ENCODE measurements at regions not wholly inside any gene's neighbourhood (a gene's known extent, or its start where the extent isn't known, plus 50 kb on each side); places are given as distances from the start of the nearest gene placed in this dataset.

GRCh38 chr16:82527101-82527500, 99.7 kb upstream of the CDH13 start:
- no peak overlapping the region for H3K4me3 ChIP-seq (ENCODE audit: low read length)
- no peaks in the 10 kb centered on the region for H3K4me1 ChIP-seq (ENCODE audit: control insufficient read depth, insufficient read depth, low read length)
- H3K9me3 ChIP-seq (ENCODE audit: control insufficient read depth, low read length) = no peaks in the 10 kb centered on the region
- no peaks in the 10 kb centered on the region for H3K36me3 ChIP-seq (ENCODE audit: control insufficient read depth, insufficient read depth, low read length, severe bottlenecking)
- DNase-seq (ENCODE audit: low read depth) = no peak
- no peaks in the 10 kb centered on the region for H3K27me3 ChIP-seq (replicated peaks; ENCODE audit: control insufficient read depth, insufficient read depth, low read length)
- H3K9ac ChIP-seq (ENCODE audit: low read length) = no peak overlapping the region

- no peaks in the 10 kb centered on the region for H3K27me3 ChIP-seq (replicated peaks; ENCODE audit: control insufficient read depth, insufficient read depth, low read length)
- no peaks in the 10 kb centered on the region for H3K9me3 ChIP-seq (ENCODE audit: control insufficient read depth, low read length)
- H3K4me1 ChIP-seq (ENCODE audit: control insufficient read depth, insufficient read depth, low read length) = no peaks in the 10 kb centered on the region
- DNase-seq (ENCODE audit: low read depth) = no peak
- H3K9ac ChIP-seq (ENCODE audit: low read length) = no peak overlapping the region
- H3K4me3 ChIP-seq (ENCODE audit: low read length) = no peak overlapping the region
- no peaks in the 10 kb centered on the region for H3K36me3 ChIP-seq (ENCODE audit: control insufficient read depth, insufficient read depth, low read length, severe bottlenecking)
Measured at GRCh38 chr16:82524976-82525375, 101.8 kb upstream of the CDH13 start.

GRCh38 chr16:82523815-82524214, 103.0 kb upstream of the CDH13 start:
- Histone ChIP-seq H3K9ac (ENCODE audit: low read length) (no peak overlapping the region), H3K36me3 (ENCODE audit: control insufficient read depth, insufficient read depth, low read length, severe bottlenecking) (no peaks in the 10 kb centered on the region), H3K9me3 (ENCODE audit: control insufficient read depth, low read length) (no peaks in the 10 kb centered on the region), H3K27me3 (replicated peaks; ENCODE audit: control insufficient read depth, insufficient read depth, low read length) (no peaks in the 10 kb centered on the region), H3K4me3 (ENCODE audit: low read length) (no peak overlapping the region), H3K4me1 (ENCODE audit: control insufficient read depth, insufficient read depth, low read length) (no peaks in the 10 kb centered on the region)
- no peak for DNase-seq (ENCODE audit: low read depth)

- Histone ChIP-seq H3K4me3 (ENCODE audit: low read length) (no peak overlapping the region), H3K4me1 (ENCODE audit: control insufficient read depth, insufficient read depth, low read length) (no peaks in the 10 kb centered on the region), H3K36me3 (ENCODE audit: control insufficient read depth, insufficient read depth, low read length, severe bottlenecking) (no peaks in the 10 kb centered on the region), H3K9ac (ENCODE audit: low read length) (no peak overlapping the region), H3K9me3 (ENCODE audit: control insufficient read depth, low read length) (no peaks in the 10 kb centered on the region), H3K27me3 (replicated peaks; ENCODE audit: control insufficient read depth, insufficient read depth, low read length) (no peaks in the 10 kb centered on the region)
- no peak for DNase-seq (ENCODE audit: low read depth)
Measured at GRCh38 chr16:82522026-82522425, 104.7 kb upstream of the CDH13 start.

GRCh38 chr16:82518811-82519210, 108.0 kb upstream of the CDH13 start:
- H3K4me3 ChIP-seq (ENCODE audit: low read length) = no peak overlapping the region
- no peaks in the 10 kb centered on the region for H3K9me3 ChIP-seq (ENCODE audit: control insufficient read depth, low read length)
- H3K9ac ChIP-seq (ENCODE audit: low read length) = no peak overlapping the region
- no peaks in the 10 kb centered on the region for H3K36me3 ChIP-seq (ENCODE audit: control insufficient read depth, insufficient read depth, low read length, severe bottlenecking)
- no peaks in the 10 kb centered on the region for H3K4me1 ChIP-seq (ENCODE audit: control insufficient read depth, insufficient read depth, low read length)
- DNase-seq (ENCODE audit: low read depth) = no peak
- no peaks in the 10 kb centered on the region for H3K27me3 ChIP-seq (replicated peaks; ENCODE audit: control insufficient read depth, insufficient read depth, low read length)

GRCh38 chr16:82514262-82514661, 112.5 kb upstream of the CDH13 start:
- no peak overlapping the region for H3K9ac ChIP-seq (ENCODE audit: low read length)
- H3K4me3 ChIP-seq (ENCODE audit: low read length) = no peak overlapping the region
- no peaks in the 10 kb centered on the region for H3K36me3 ChIP-seq (ENCODE audit: control insufficient read depth, insufficient read depth, low read length, severe bottlenecking)
- no peaks in the 10 kb centered on the region for H3K4me1 ChIP-seq (ENCODE audit: control insufficient read depth, insufficient read depth, low read length)
- no peak for DNase-seq (ENCODE audit: low read depth)
- H3K27me3 ChIP-seq (replicated peaks; ENCODE audit: control insufficient read depth, insufficient read depth, low read length) = no peaks in the 10 kb centered on the region
- H3K9me3 ChIP-seq (ENCODE audit: control insufficient read depth, low read length) = no peaks in the 10 kb centered on the region

GRCh38 chr16:82510789-82511305, 115.9 kb upstream of the CDH13 start:
- no peaks in the 10 kb centered on the region for H3K27me3 ChIP-seq (replicated peaks; ENCODE audit: control insufficient read depth, insufficient read depth, low read length)
- H3K36me3 ChIP-seq (ENCODE audit: control insufficient read depth, insufficient read depth, low read length, severe bottlenecking) = no peaks in the 10 kb centered on the region
- no peak for DNase-seq (ENCODE audit: low read depth)
- H3K9ac ChIP-seq (ENCODE audit: low read length) = no peak overlapping the region
- H3K4me1 ChIP-seq (ENCODE audit: control insufficient read depth, insufficient read depth, low read length) = no peaks in the 10 kb centered on the region
- H3K9me3 ChIP-seq (ENCODE audit: control insufficient read depth, low read length) = peaks cover 11% of the 10 kb centered on the region
- H3K4me3 ChIP-seq (ENCODE audit: low read length) = no peak overlapping the region

GRCh38 chr16:82509691-82510430, 116.9 kb upstream of the CDH13 start:
- no peak for DNase-seq (ENCODE audit: low read depth)
- H3K9me3 ChIP-seq (ENCODE audit: control insufficient read depth, low read length) = peaks cover 11% of the 10 kb centered on the region
- H3K27me3 ChIP-seq (replicated peaks; ENCODE audit: control insufficient read depth, insufficient read depth, low read length) = peaks cover 5% of the 10 kb centered on the region
- no peak overlapping the region for H3K9ac ChIP-seq (ENCODE audit: low read length)
- H3K36me3 ChIP-seq (ENCODE audit: control insufficient read depth, insufficient read depth, low read length, severe bottlenecking) = no peaks in the 10 kb centered on the region
- H3K4me1 ChIP-seq (ENCODE audit: control insufficient read depth, insufficient read depth, low read length) = no peaks in the 10 kb centered on the region
- no peak overlapping the region for H3K4me3 ChIP-seq (ENCODE audit: low read length)

GRCh38 chr16:82506692-82507670, 119.8 kb upstream of the CDH13 start:
- Histone ChIP-seq H3K9me3 (ENCODE audit: control insufficient read depth, low read length) (peaks cover 11% of the 10 kb centered on the region), H3K4me1 (ENCODE audit: control insufficient read depth, insufficient read depth, low read length) (no peaks in the 10 kb centered on the region), H3K4me3 (ENCODE audit: low read length) (no peak overlapping the region), H3K36me3 (ENCODE audit: control insufficient read depth, insufficient read depth, low read length, severe bottlenecking) (no peaks in the 10 kb centered on the region), H3K9ac (ENCODE audit: low read length) (no peak overlapping the region), H3K27me3 (replicated peaks; ENCODE audit: control insufficient read depth, insufficient read depth, low read length) (peaks cover 9% of the 10 kb centered on the region)
- no peak for DNase-seq (ENCODE audit: low read depth)

GRCh38 chr16:82504836-82505235, 121.9 kb upstream of the CDH13 start:
- H3K36me3 ChIP-seq (ENCODE audit: control insufficient read depth, insufficient read depth, low read length, severe bottlenecking) = no peaks in the 10 kb centered on the region
- H3K4me1 ChIP-seq (ENCODE audit: control insufficient read depth, insufficient read depth, low read length) = no peaks in the 10 kb centered on the region
- H3K4me3 ChIP-seq (ENCODE audit: low read length) = no peak overlapping the region
- no peak for DNase-seq (ENCODE audit: low read depth)
- peaks cover 9% of the 10 kb centered on the region for H3K27me3 ChIP-seq (replicated peaks; ENCODE audit: control insufficient read depth, insufficient read depth, low read length)
- no peak overlapping the region for H3K9ac ChIP-seq (ENCODE audit: low read length)
- peaks cover 11% of the 10 kb centered on the region for H3K9me3 ChIP-seq (ENCODE audit: control insufficient read depth, low read length)

DNA sequence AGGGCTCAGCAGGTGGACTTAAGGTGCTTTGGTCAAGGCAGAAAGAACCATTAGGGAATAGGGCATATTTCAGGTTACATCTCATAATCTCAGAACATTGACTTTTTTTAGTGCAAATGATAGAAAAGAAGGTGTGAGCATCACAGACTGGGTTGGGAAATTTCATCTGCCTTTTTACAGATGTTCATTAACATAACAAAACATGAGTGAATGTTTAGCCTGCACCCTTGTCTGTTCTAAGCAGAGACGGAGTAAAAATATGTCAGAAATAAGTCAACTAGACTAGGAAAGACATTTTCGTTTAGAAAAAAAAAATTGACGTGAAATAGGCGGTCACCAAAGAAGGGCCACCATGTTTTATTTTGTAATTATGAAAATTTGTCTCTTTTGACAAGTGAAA, 127.5 kb upstream of the CDH13 start:
- peaks cover 4% of the 10 kb centered on the region for H3K27me3 ChIP-seq (replicated peaks; ENCODE audit: control insufficient read depth, insufficient read depth, low read length)
- no peak for DNase-seq (ENCODE audit: low read depth)
- H3K9ac ChIP-seq (ENCODE audit: low read length) = no peak overlapping the region
- H3K4me1 ChIP-seq (ENCODE audit: control insufficient read depth, insufficient read depth, low read length) = no peaks in the 10 kb centered on the region
- no peak overlapping the region for H3K4me3 ChIP-seq (ENCODE audit: low read length)
- no peaks in the 10 kb centered on the region for H3K36me3 ChIP-seq (ENCODE audit: control insufficient read depth, insufficient read depth, low read length, severe bottlenecking)
- no peaks in the 10 kb centered on the region for H3K9me3 ChIP-seq (ENCODE audit: control insufficient read depth, low read length)

Data from adipocyte (in vitro differentiated cells).